ENCODE measurements at regions not wholly inside any gene's neighbourhood (a gene's known extent, or its start where the extent isn't known, plus 50 kb on each side); places are given as distances from the start of the nearest gene placed in this dataset.

DNA sequence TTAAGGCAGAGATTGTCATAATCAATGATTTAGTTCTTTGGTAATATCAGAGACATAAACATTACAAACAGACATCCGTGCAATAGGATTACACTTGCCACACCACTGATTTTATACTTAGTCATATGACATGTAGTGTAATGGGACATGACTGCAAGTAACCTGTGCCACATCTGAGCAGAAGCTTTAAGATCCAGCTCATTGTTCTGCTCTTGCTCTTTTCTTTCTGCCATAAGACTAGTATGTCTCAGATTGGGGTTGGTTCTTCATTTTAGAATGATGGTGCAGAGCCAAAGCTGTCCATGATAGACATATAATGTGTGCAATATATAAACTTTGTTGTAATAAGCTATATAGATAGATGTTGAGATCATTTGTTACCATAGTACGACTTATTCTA is 119.7 kb upstream of the SEMA3A start:
- H3K4me3 Mint-ChIP-seq (ENCODE audit: unreplicated experiment) = no peak overlapping the region
- H3K36me3 Mint-ChIP-seq (ENCODE audit: unreplicated experiment) = peaks cover 2% of the 10 kb centered on the region
- H3K27me3 Mint-ChIP-seq (ENCODE audit: unreplicated experiment) = no peaks in the 10 kb centered on the region
- DNase-seq (ENCODE audit: extremely low spot score, unreplicated experiment) = no peak
- no peak overlapping the region for H3K27ac Mint-ChIP-seq (ENCODE audit: unreplicated experiment)
- peaks cover 1% of the 10 kb centered on the region for H3K4me1 Mint-ChIP-seq (ENCODE audit: unreplicated experiment)
- TF ChIP-seq, protein P1, sequence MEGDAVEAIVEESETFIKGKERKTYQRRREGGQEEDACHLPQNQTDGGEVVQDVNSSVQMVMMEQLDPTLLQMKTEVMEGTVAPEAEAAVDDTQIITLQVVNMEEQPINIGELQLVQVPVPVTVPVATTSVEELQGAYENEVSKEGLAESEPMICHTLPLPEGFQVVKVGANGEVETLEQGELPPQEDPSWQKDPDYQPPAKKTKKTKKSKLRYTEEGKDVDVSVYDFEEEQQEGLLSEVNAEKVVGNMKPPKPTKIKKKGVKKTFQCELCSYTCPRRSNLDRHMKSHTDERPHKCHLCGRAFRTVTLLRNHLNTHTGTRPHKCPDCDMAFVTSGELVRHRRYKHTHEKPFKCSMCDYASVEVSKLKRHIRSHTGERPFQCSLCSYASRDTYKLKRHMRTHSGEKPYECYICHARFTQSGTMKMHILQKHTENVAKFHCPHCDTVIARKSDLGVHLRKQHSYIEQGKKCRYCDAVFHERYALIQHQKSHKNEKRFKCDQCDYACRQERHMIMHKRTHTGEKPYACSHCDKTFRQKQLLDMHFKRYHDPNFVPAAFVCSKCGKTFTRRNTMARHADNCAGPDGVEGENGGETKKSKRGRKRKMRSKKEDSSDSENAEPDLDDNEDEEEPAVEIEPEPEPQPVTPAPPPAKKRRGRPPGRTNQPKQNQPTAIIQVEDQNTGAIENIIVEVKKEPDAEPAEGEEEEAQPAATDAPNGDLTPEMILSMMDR (IDR thresholded peaks at IDR 0.05) = no peak
- H3K9me3 Mint-ChIP-seq (ENCODE audit: unreplicated experiment) = no peaks in the 10 kb centered on the region

DNA sequence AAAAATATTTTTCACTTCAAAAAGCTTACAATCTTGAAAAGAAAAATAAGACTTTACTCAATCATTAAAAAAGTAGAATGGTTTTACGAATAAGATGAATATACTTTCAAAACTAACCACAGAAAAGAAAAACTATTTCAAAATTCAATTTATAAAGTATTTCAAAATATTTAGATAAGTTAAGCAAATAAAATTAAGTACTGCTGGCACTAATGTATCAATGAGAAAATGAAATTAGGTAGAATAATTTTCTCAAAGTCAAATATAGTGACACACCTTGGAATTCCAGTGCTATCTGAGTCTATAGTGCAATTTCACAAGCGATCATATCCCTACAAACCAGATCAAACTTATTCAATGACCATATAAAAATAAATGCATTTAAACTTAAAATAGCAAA is 109.8 kb upstream of the SEMA3A start:
- Mint-ChIP-seq H3K4me3 (ENCODE audit: unreplicated experiment) (no peak overlapping the region), H3K36me3 (ENCODE audit: unreplicated experiment) (peaks cover 2% of the 10 kb centered on the region), H3K9me3 (ENCODE audit: unreplicated experiment) (peaks cover 11% of the 10 kb centered on the region), H3K27me3 (ENCODE audit: unreplicated experiment) (no peaks in the 10 kb centered on the region), H3K4me1 (ENCODE audit: unreplicated experiment) (no peaks in the 10 kb centered on the region), H3K27ac (ENCODE audit: unreplicated experiment) (no peak overlapping the region)
- DNase-seq (ENCODE audit: extremely low spot score, unreplicated experiment) = no peak
- TF ChIP-seq, protein P1 (IDR thresholded peaks at IDR 0.05) = no peak

DNA sequence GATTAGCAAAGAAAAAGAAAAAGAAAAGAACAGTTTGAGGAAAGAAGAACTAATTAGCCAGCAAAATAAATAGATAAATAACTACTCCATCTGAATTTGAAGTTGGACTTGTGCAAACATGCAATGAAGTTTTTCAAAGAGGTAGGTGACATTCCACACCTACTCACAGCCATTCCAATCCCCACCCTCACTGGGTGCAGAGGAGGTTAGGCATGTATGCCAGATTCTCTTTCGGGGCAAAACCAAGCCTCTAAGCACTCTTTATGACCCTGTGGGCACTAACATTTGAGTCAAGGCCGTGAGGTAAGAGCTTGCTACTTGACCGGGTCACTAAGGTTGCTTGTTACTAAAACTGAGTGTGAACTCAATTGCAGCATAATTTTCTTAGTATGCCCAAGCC is 108.4 kb upstream of the SEMA3A start:
- Mint-ChIP-seq H3K36me3 (ENCODE audit: unreplicated experiment) (peaks cover 2% of the 10 kb centered on the region), H3K9me3 (ENCODE audit: unreplicated experiment) (peaks cover 11% of the 10 kb centered on the region), H3K27me3 (ENCODE audit: unreplicated experiment) (no peaks in the 10 kb centered on the region), H3K27ac (ENCODE audit: unreplicated experiment) (no peak overlapping the region), H3K4me3 (ENCODE audit: unreplicated experiment) (no peak overlapping the region), H3K4me1 (ENCODE audit: unreplicated experiment) (no peaks in the 10 kb centered on the region)
- TF ChIP-seq, protein P1 (IDR thresholded peaks at IDR 0.05) = no peak
- no peak for DNase-seq (ENCODE audit: extremely low spot score, unreplicated experiment)

DNA sequence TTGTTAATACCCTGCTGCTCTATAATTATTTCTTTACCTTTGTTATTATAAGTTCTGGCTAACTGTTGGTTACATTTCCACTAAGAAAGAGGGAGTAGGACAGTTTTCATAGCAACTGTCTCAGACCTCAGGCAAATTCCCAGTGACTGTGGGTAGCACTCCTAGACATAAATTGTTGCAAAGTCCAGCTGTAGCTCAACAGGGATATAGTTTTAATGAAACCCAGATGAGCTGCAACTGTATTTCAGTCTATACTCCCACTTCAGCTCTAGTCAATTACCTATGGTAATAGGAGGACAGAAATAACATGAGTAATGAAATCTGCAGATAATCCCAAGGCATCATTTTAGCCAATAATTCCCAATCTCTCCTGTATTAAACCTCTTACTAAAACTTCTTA is 103.0 kb upstream of the SEMA3A start:
- TF ChIP-seq, protein P1 (IDR thresholded peaks at IDR 0.05) = no peak
- peaks cover 2% of the 10 kb centered on the region for H3K36me3 Mint-ChIP-seq (ENCODE audit: unreplicated experiment)

DNA sequence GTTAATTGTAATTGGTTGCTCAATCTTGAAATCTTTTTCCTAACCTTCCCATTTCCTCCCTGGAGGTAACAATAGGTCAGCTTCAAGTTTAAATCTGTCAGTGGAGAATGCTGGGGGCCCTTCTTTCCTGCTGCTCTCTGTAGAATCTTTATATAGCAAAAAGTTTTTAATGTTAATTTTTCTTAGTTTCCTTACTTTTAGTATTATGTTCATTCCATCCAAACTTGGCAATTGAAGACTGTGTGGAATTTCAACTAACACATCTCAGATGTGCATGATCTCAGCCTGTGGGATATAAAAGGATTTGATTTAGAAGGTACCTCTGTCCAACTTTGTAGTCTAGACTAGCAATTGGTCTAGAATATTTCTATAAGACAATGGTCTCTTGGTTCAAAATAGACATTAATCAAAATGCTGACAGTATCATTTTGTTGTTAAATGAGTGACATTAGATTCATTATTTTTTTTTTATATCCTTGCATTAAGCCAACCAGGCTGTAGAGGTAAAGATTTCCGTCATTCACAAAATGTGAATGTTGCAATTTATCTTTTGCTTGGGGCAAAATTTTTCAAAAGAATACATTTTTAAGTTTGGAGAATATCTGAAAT is 100.4 kb upstream of the SEMA3A start:
- Mint-ChIP-seq H3K27ac (ENCODE audit: unreplicated experiment) (no peak overlapping the region), H3K27me3 (ENCODE audit: unreplicated experiment) (no peaks in the 10 kb centered on the region), H3K9me3 (ENCODE audit: unreplicated experiment) (no peaks in the 10 kb centered on the region), H3K4me3 (ENCODE audit: unreplicated experiment) (no peak overlapping the region), H3K4me1 (ENCODE audit: unreplicated experiment) (peaks cover 4% of the 10 kb centered on the region), H3K36me3 (ENCODE audit: unreplicated experiment) (no peaks in the 10 kb centered on the region)
- DNase-seq (ENCODE audit: extremely low spot score, unreplicated experiment) = no peak
- TF ChIP-seq, protein P1 (IDR thresholded peaks at IDR 0.05) = no peak

More for the DNA sequence above, 103.0 kb upstream of the SEMA3A start:
- no peak for DNase-seq (ENCODE audit: extremely low spot score, unreplicated experiment)
- H3K4me3 Mint-ChIP-seq (ENCODE audit: unreplicated experiment) = no peak overlapping the region
- no peaks in the 10 kb centered on the region for H3K27me3 Mint-ChIP-seq (ENCODE audit: unreplicated experiment)
- no peak overlapping the region for H3K27ac Mint-ChIP-seq (ENCODE audit: unreplicated experiment)
- H3K4me1 Mint-ChIP-seq (ENCODE audit: unreplicated experiment) = peaks cover 4% of the 10 kb centered on the region
- peaks cover 10% of the 10 kb centered on the region for H3K9me3 Mint-ChIP-seq (ENCODE audit: unreplicated experiment)

Data from osteocyte (in vitro differentiated cells).